ENCODE measurements at regions not wholly inside any gene's neighbourhood (a gene's known extent, or its start where the extent isn't known, plus 50 kb on each side); places are given as distances from the start of the nearest gene placed in this dataset.

DNA sequence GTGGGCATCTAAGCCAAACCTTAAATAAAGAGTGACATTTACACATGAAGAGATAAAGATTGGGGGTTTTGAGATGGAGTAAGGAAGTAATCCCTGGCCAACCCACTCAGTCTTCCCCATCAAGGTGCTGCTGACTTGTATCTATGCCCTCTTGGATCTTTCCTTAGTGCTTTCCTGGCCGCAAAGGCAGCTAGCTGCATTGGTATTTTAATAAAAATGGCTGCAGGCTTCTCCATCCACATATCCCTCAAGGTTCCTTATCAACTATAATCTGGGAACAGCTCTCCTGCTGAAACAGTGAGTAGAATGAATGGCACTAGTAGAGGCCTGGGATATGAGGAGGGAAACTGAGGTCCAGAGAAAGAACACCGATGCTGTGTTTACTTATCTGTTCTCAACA is 122.2 kb upstream of the ANKRD28 start:
- WGBS, 2 donors, result 76 to 83% methylated on average over 2 of the region's 2 CpGs
- H3K4me3 ChIP-seq, result no peak overlapping the region
- intact Hi-C loops (cut with DNase I), result no loop called here
- no peaks in the 10 kb centered on the region for H3K9me3 ChIP-seq
- no peak overlapping the region for H3K27ac ChIP-seq
- no peaks in the 10 kb centered on the region for H3K27me3 ChIP-seq
- no peak for DNase-seq
- TF ChIP-seq POLR2A (IDR thresholded peaks at IDR 0.05), result no peak
- TF ChIP-seq, protein P1, sequence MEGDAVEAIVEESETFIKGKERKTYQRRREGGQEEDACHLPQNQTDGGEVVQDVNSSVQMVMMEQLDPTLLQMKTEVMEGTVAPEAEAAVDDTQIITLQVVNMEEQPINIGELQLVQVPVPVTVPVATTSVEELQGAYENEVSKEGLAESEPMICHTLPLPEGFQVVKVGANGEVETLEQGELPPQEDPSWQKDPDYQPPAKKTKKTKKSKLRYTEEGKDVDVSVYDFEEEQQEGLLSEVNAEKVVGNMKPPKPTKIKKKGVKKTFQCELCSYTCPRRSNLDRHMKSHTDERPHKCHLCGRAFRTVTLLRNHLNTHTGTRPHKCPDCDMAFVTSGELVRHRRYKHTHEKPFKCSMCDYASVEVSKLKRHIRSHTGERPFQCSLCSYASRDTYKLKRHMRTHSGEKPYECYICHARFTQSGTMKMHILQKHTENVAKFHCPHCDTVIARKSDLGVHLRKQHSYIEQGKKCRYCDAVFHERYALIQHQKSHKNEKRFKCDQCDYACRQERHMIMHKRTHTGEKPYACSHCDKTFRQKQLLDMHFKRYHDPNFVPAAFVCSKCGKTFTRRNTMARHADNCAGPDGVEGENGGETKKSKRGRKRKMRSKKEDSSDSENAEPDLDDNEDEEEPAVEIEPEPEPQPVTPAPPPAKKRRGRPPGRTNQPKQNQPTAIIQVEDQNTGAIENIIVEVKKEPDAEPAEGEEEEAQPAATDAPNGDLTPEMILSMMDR (IDR thresholded peaks at IDR 0.05), result no peak
- H3K36me3 ChIP-seq, result no peaks in the 10 kb centered on the region
- H3K4me1 ChIP-seq, result no peaks in the 10 kb centered on the region

DNA sequence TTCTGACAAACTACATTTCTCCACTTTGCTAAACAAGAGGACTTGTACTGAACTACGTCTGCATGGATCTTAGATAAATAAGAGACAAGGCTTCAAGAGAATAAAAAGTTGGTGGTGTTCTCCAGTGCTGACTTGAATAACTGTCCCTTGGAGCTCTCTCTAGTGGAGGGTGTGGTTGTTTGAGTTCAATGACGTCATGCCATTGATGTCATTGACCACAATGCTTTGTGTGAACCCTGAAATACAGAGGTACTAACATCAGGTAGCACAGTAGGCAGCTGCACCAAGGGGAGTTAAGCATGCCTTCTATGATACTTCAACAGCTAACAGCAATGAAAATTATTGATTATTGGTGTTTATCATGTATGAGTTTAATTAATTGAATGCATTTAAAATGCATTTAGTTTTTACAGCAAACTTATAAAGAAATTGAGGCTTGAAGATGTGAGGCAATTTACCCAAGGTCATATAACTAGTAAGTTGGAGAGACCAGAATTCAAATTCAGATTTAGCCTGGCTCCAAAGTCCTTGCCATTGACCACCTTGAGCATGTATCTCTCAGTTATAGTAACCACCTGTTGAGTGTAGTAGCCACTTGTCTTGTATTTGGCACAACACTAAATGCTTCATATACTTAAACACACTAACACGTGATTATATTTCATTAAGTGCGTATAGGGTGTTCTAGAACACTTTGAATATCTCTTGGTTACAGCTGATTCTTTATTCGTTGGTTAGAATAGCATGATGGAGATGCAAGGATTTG is 126.0 kb upstream of the ANKRD28 start:
- intact Hi-C loops (cut with DNase I), result no loop called here
- Histone ChIP-seq H3K4me3 (no peak overlapping the region), H3K27me3 (no peaks in the 10 kb centered on the region), H3K4me1 (no peaks in the 10 kb centered on the region), H3K9me3 (no peaks in the 10 kb centered on the region), H3K36me3 (no peaks in the 10 kb centered on the region), H3K27ac (no peak overlapping the region)
- WGBS, 2 donors, result 75 to 81% methylated on average over 5 of the region's 5 CpGs
- no peak for DNase-seq
- TF ChIP-seq, protein P1 (IDR thresholded peaks at IDR 0.05), result no peak
- no peak for TF ChIP-seq POLR2A (IDR thresholded peaks at IDR 0.05)

DNA sequence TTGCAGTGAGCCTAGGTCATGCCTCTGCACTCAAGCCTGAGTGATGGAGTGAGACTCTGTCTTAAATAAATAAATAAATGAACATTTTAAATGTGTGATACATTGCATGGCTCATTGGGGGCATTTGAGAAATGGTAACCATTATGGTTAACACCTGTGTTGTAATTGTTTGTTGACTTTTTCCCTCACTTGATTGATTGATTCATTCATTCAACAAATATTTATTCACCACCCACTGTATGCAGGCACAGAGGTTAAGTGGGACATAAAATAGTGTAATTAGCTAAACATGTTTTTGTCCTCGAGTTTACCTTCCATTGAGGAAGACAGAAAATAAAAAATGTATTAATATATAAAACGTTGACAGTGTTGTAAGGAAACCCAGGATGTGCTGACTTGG is 127.1 kb upstream of the ANKRD28 start:
- DNase-seq, result no peak
- intact Hi-C loops (cut with DNase I), result no loop called here
- WGBS, 2 donors, result 26 to 51% methylated on average over 2 of the region's 2 CpGs

DNA sequence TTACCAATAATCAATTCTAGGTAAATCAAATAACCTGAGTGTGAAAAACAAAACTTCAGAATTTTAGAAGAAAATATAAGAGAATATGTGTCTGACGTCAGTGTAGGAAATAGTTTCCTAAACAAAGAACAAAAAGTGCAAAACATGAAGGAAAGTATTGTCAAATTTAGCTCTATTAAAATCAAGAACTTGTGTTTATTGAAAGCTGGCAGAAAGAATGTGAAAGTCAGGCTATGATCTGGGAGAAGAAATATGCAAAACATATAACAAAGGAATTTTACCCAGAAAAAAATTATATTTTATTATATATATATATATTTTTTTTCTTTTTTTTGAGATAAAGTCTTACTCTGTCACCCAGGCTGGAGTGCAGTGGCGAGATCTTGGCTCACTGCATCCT is 129.1 kb upstream of the ANKRD28 start:
- TF ChIP-seq POLR2A (IDR thresholded peaks at IDR 0.05), result no peak
- TF ChIP-seq, protein P1 (IDR thresholded peaks at IDR 0.05), result no peak
- H3K27me3 ChIP-seq, result no peaks in the 10 kb centered on the region
- WGBS, 2 donors, result 69 to 72% methylated on average over 2 of the region's 2 CpGs
- no peak for DNase-seq
- H3K4me1 ChIP-seq, result no peaks in the 10 kb centered on the region
- H3K9me3 ChIP-seq, result no peaks in the 10 kb centered on the region
- no peaks in the 10 kb centered on the region for H3K36me3 ChIP-seq
- H3K27ac ChIP-seq, result no peak overlapping the region
- intact Hi-C loops (cut with DNase I), result no loop called here
- H3K4me3 ChIP-seq, result no peak overlapping the region

More for the DNA sequence above, 127.1 kb upstream of the ANKRD28 start:
- no peaks in the 10 kb centered on the region for H3K36me3 ChIP-seq
- H3K9me3 ChIP-seq, result no peaks in the 10 kb centered on the region
- no peaks in the 10 kb centered on the region for H3K4me1 ChIP-seq
- TF ChIP-seq, protein P1 (IDR thresholded peaks at IDR 0.05), result no peak
- TF ChIP-seq POLR2A (IDR thresholded peaks at IDR 0.05), result no peak
- H3K27me3 ChIP-seq, result no peaks in the 10 kb centered on the region
- H3K4me3 ChIP-seq, result no peak overlapping the region
- no peak overlapping the region for H3K27ac ChIP-seq

DNA sequence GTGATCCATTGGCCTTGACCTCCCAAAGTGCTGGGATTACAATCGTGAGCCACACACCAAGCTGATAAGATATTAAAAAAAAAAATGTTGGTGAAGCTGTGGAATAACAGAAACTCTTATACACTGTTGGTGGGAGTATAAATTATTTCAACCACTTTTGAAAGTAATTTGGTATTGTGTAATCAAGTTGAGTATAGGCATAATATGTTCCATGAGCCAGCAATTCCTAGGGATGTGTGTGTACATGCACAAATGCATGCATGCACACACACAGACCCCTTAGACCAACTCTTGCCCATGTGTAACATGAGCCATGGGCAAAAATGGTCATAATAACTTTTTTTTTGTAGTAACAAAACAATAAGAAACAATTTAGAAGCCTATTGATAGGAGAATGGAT is 130.2 kb upstream of the ANKRD28 start:
- 86 to 90% methylated on average over 1 of the region's 1 CpG for WGBS, 2 donors
- no peak for DNase-seq
- no peak overlapping the region for H3K4me3 ChIP-seq
- no peaks in the 10 kb centered on the region for H3K27me3 ChIP-seq
- H3K36me3 ChIP-seq, result no peaks in the 10 kb centered on the region
- intact Hi-C loops (cut with DNase I), result no loop called here
- TF ChIP-seq POLR2A (IDR thresholded peaks at IDR 0.05), result no peak
- TF ChIP-seq, protein P1 (IDR thresholded peaks at IDR 0.05), result no peak
- no peak overlapping the region for H3K27ac ChIP-seq
- H3K4me1 ChIP-seq, result no peaks in the 10 kb centered on the region
- H3K9me3 ChIP-seq, result no peaks in the 10 kb centered on the region
